Left lobe of liver (tissue), 2 donors: ENCODE measurements at regions not wholly inside any gene's neighbourhood (a gene's known extent, or its start where the extent isn't known, plus 50 kb on each side); places are given as distances from the start of the nearest gene placed in this dataset.
"Not testable (repeated sequence)": the region's sequence is repeated elsewhere in the genome, so short reads cannot be mapped to it uniquely, and the experiment has no call there.

ENCODE experiments used
- ATAC-seq: fragments of 200-7000 bp; cut with Tn5 transposase; one replicate; pipeline ENCODE4 v1.9.1; 2020; ENCODE audit warnings: mild to moderate bottlenecking, moderate library complexity
- DNase-seq: peaks from one replicate; pipeline ENCODE4 v3.0.0-alpha.2; 2020; ENCODE audit warnings: low spot score
- donor health status: DM: no; HTN: no; CAD: no; lungs with moderate emphysema.
- donor health status: DM: no; HTN: yes; CAD: no.

DNA sequence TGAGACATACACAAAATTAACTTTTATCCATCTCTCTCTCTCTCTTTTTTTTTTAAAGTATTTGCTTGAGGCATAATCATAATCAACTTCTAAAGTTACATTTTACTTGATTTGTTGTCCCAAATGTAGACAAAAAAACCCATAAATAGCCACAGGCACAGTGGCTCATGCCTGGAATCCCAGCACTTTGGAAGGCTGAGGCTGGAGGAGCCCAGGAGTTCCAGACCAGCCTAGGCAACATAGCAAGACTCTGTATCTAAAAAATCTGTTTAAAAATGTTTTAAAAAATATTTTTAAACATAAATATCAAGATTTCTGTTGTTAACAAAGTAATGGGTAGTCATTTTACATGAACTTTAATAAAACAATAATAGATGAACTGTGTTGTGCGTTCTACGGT, 4791.1 kb upstream of the OR11H1 start:
- not testable (repeated sequence) for ATAC-seq

GRCh38 chr22:10737931-10738330, 4790.1 kb upstream of the OR11H1 start:
- DNase-seq, ATAC-seq: not testable (repeated sequence)

More for the DNA sequence above, 4791.1 kb upstream of the OR11H1 start:
- DNase-seq = not testable (repeated sequence)

DNA sequence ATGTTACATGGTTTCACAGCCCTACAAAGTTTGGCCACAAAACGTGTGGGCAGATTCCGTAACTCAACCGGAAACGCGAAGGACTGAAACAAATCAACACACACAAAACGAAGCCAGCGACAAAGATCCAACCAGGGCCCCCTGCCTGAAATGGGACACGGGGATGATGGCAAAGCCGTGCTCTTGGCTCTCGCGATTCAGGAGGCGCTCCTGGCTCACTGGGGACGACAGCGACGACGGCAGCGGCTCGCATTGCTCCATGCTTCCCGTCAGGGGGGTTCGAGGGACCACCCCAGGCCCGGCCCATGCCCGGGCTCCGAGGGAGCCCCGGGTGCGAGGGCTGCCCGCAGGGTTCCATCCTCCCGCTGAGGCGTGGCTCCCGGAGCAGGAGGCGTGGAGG, 4786.8 kb upstream of the OR11H1 start:
- DNase-seq (no peak), ATAC-seq (peak; percentile 15)

- peak; percentile 57 for ATAC-seq
- not testable (repeated sequence) for DNase-seq
Measured at GRCh38 chr22:10741776-10742630, 4786.0 kb upstream of the OR11H1 start.

- DNase-seq, ATAC-seq: not testable (repeated sequence)
Measured at GRCh38 chr22:10746382-10746781, 4781.6 kb upstream of the OR11H1 start.

- not testable (repeated sequence) for ATAC-seq, DNase-seq
Measured at GRCh38 chr22:10747227-10747626, 4780.8 kb upstream of the OR11H1 start.

GRCh38 chr22:10748751-10749150, 4779.2 kb upstream of the OR11H1 start:
- not testable (repeated sequence) for ATAC-seq, DNase-seq

DNA sequence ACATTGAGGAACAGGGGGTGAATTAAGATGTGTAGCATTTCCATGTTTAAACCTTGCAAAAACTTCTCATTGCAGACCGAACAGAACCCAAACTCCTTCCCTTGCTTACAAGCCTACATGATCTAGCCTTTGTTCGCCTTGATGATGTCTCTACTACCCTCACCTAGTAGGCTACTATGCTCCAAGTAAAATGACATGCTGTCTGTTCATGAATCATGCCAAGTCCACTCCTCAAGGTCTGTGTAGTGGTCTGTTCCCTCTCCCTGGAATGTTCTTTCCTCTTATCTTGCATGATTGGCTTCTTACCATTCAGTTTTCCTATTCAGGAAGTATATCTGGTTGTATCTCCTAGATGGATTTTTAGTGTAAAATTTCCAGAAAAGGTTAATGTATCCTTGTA, 4778.6 kb upstream of the OR11H1 start:
- peak; percentile 57 for ATAC-seq
- DNase-seq = not testable (repeated sequence)

DNA sequence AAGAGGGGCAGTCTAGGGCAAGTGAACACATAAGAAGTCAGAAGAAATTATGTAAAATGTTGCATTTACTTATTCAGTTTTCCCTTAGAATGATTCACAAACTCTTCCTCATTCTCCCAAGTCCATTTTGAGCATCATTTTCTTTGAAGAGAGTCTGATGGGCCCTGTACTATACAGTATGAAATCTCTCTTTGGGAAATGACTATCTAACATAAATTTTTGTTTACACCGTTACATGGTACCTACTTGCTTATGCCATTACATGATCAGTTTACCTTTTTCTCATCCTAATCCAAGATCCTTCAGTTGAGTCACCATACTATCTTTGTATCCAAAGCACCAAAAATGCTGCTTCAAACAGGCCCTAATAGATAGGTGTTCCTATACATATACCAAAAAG, 4774.4 kb upstream of the OR11H1 start:
- ATAC-seq = peak; percentile 11
- DNase-seq = not testable (repeated sequence)

GRCh38 chr22:10755350-10755749, 4772.6 kb upstream of the OR11H1 start:
- ATAC-seq, DNase-seq: not testable (repeated sequence)

- ATAC-seq, DNase-seq: not testable (repeated sequence)
Measured at GRCh38 chr22:10760418-10760817, 4767.6 kb upstream of the OR11H1 start.

DNA sequence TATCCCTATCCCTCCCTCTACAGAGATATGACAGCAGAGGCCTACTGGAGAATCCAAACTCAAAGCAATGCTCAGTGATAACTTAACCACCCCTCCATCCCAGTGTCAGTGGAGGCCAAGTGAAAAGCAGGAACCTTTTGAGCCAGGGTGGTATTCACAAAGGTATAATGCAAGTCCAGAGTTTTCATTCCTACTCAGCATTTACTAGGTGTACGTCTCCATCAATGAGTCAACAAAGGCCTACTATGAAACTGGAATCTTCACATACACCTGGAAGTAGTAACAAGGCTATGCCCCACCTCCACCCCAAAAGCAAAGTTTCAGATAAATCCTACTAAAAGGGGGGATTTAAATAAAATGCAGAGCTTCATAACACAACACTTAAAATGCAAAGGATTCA, 4761.7 kb upstream of the OR11H1 start:
- DNase-seq = not testable (repeated sequence)
- ATAC-seq = peak; percentile 33

GRCh38 chr22:10768875-10769274, 4759.1 kb upstream of the OR11H1 start:
- DNase-seq, ATAC-seq: not testable (repeated sequence)

GRCh38 chr22:10771744-10772143, 4756.2 kb upstream of the OR11H1 start:
- peak; percentile 10 for ATAC-seq
- not testable (repeated sequence) for DNase-seq

DNA sequence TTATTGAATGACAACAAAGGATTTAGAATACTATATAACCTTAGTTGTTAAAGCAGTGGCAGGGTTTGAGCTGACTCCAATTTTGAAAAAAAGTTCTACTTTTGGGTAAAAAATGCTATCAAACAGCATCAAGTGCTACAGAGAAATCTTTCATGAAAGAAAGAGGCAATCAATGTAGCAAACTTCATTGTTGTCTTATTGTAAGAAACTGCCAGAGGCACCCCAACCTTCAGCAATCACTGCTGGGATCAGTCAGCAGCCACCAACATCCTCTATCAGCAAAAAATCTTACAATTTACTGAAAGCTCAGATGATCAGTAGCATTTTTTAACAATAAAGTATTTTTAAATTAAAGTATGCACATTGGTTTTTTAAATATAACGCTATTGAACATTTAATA, 4754.7 kb upstream of the OR11H1 start:
- ATAC-seq, DNase-seq: not testable (repeated sequence)

DNA sequence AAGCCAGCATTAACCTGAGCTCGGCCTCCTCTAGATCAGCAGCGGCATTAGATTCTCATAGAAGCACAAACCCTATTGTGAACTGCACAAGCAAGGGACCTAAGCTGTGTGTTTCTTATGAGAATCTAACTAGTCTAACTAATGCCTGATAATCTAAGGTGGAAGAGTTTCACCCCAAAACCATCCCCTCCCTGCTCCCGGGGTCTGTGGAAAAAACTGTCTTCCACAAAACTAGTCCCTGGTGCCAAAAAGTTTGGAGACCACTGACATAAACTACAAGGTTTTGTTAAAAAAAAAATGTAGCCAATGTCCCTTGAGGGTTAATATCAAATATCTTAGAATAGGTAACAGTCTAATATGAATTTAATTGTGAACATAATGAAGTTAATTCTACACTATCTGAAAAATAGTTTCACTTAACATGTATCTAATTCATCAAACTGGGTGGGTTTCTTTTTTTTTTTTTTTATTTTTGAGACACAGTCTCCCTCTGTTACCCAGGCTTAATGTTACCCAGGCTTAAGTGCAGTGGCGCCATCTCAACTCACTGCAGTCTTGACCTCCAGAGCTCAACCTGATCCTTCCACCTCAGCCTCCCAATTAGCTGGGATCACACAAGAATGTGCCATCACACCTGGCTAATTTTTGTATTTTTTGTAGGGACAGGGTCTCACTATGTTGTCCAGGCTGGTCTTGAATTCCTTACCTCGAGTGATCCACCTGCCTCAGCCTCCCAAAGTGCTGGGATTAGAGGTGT, 4752.2 kb upstream of the OR11H1 start:
- ATAC-seq = peak; percentile 11
- DNase-seq = not testable (repeated sequence)

DNA sequence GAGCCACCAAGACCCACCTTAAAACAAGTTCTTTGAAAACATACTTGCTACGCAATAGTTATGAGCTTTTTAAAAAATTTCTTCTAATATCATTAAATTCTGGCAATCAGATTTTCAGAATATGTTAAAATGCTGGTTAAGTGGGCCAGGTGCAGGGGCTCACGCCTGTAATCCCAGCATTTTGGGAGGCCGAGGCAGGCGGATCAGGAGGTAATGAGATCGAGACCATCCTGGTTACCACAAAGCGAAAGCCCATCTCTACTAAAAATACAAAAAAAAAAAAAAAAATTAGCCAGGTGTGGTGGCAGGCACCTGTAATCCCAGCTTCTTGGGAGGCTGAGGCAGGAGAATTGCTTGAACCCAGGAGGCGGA, 4751.6 kb upstream of the OR11H1 start:
- not testable (repeated sequence) for DNase-seq, ATAC-seq

DNA sequence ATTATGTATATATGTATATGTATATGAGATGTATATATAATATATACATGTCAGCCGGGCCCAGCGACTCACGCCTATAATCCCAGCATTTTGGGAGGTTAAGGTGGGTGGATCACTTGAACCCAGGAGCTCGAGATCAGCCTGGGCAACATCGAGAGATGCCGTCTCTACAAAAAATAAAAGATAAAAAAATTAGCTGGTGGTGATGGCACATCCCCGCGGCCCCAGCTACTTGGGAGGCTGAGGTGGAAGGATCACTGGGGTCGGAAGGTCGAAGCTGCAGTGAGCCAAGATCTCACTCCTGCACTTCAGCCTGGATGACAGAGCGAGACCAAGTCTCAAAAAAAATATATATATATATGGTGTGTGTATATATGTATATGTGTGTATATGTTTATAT, 4750.3 kb upstream of the OR11H1 start:
- not testable (repeated sequence) for DNase-seq, ATAC-seq

- ATAC-seq (no peak), DNase-seq (no peak)
Measured at GRCh38 chr22:10778296-10778814, 4749.6 kb upstream of the OR11H1 start.

- not testable (repeated sequence) for DNase-seq, ATAC-seq
Measured at GRCh38 chr22:10779200-10779599, 4748.8 kb upstream of the OR11H1 start.

GRCh38 chr22:10780281-10780680, 4747.7 kb upstream of the OR11H1 start:
- ATAC-seq (peak; percentile 22), DNase-seq (no peak)
